ENCODE measurements at regions not wholly inside any gene's neighbourhood (a gene's known extent, or its start where the extent isn't known, plus 50 kb on each side); places are given as distances from the start of the nearest gene placed in this dataset.

- TF ChIP-seq CTCF (IDR thresholded peaks at IDR 0.05) = no peak
- TF ChIP-seq POLR2AphosphoS5 (IDR thresholded peaks at IDR 0.05) = no peak
- TF ChIP-seq POLR2A (IDR thresholded peaks at IDR 0.05) = no peak
Measured at GRCh38 chrX:4118666-4119530, 405.4 kb upstream of the PRKX start.
